ENCODE measurements at regions not wholly inside any gene's neighbourhood (a gene's known extent, or its start where the extent isn't known, plus 50 kb on each side); places are given as distances from the start of the nearest gene placed in this dataset.

GRCh38 chr11:57056735-57057134 is 68.0 kb downstream of the OR5AK2 start:
- TF ChIP-seq EZH2 (IDR thresholded peaks at IDR 0.05) = no peak
- TF ChIP-seq TCF7L2 (IDR thresholded peaks at IDR 0.05; ENCODE audit: borderline replicate concordance, extremely low read depth, insufficient read depth, insufficient read length) = no peak
- TF ChIP-seq CTCF (IDR thresholded peaks at IDR 0.05 in 2 of 3, conservative IDR thresholded peaks at IDR 0.05 in 1 of 3; ENCODE audit: borderline replicate concordance in 1 of 3, insufficient read depth in 1 of 3, low read depth in 2 of 3, low read length in 2 of 3) = no peak

Data from HCT116 (cell line).